Bronchial epithelial cell (primary cell): ENCODE measurements at regions not wholly inside any gene's neighbourhood (a gene's known extent, or its start where the extent isn't known, plus 50 kb on each side); places are given as distances from the start of the nearest gene placed in this dataset.
"Not testable (repeated sequence)": the region's sequence is repeated elsewhere in the genome, so short reads cannot be mapped to it uniquely, and the experiment has no call there.

ENCODE experiments used
- DNase-seq: peaks from one replicate; pipeline ENCODE4 v3.0.0-alpha.2; 2010; ENCODE audit warnings: low read depth
- FAIRE-seq: peaks from 2 replicates; lab custom pipeline; 2011; peaks lifted over from hg19 to GRCh38; lab: Jason Lieb, UNC
- H3K27me3 ChIP-seq: 2 replicates; pipeline ENCODE4 v1.5.1; 2011; ENCODE audit warnings: low read length; ENCODE audit not compliant: control insufficient read depth, insufficient read depth
- H3K36me3 ChIP-seq: 2 replicates; pipeline ENCODE4 v1.5.1; 2011; ENCODE audit warnings: low read length; ENCODE audit not compliant: control insufficient read depth, insufficient read depth
- H3K4me3 ChIP-seq: 2 replicates; pipeline ENCODE4 v1.5.1; 2011; ENCODE audit warnings: mild to moderate bottlenecking, low read depth, low read length, control low read depth
- CTCF ChIP-seq: IDR thresholded peaks from 2 replicates; pipeline ENCODE4 v1.5.1; 2011; ENCODE audit warnings: mild to moderate bottlenecking, moderate library complexity, low read length, control low read depth, inconsistent platforms; ENCODE audit not compliant: insufficient read depth, severe bottlenecking

GRCh38 chr3:11898611-11899325 lies 52.1 kb upstream of the TAMM41 start:
- FAIRE-seq (no peak), DNase-seq (no peak)
- no peak for TF ChIP-seq CTCF
- no peak overlapping the region for H3K4me3 ChIP-seq
- H3K27me3 ChIP-seq: no peaks in the 10 kb centered on the region
- H3K36me3 ChIP-seq: no peaks in the 10 kb centered on the region

- not testable (repeated sequence) for H3K27me3 ChIP-seq, DNase-seq, FAIRE-seq, H3K36me3 ChIP-seq, H3K4me3 ChIP-seq
Measured at GRCh38 chr3:11899389-11899788, 52.7 kb upstream of the TAMM41 start.

- no peak for DNase-seq
- H3K36me3 ChIP-seq: no peaks in the 10 kb centered on the region
- no peak for TF ChIP-seq CTCF
- no peak for FAIRE-seq
- H3K4me3 ChIP-seq: no peak overlapping the region
- H3K27me3 ChIP-seq: no peaks in the 10 kb centered on the region
Measured at GRCh38 chr3:11899826-11900225, 53.1 kb upstream of the TAMM41 start.

- no peak for DNase-seq
- FAIRE-seq: no peak
- Histone ChIP-seq H3K36me3 (no peaks in the 10 kb centered on the region), H3K27me3 (no peaks in the 10 kb centered on the region), H3K4me3 (no peak overlapping the region)
- no peak for TF ChIP-seq CTCF
Measured at GRCh38 chr3:11900824-11901223, 54.1 kb upstream of the TAMM41 start.

GRCh38 chr3:11901286-11901875 lies 54.7 kb upstream of the TAMM41 start:
- FAIRE-seq (no peak), DNase-seq (no peak)
- no peak overlapping the region for H3K4me3 ChIP-seq
- H3K27me3 ChIP-seq: no peaks in the 10 kb centered on the region
- TF ChIP-seq CTCF: no peak
- no peaks in the 10 kb centered on the region for H3K36me3 ChIP-seq

- Histone ChIP-seq H3K4me3 (no peak overlapping the region), H3K36me3 (no peaks in the 10 kb centered on the region), H3K27me3 (no peaks in the 10 kb centered on the region)
- FAIRE-seq (peak; percentile 75), DNase-seq (no peak)
- TF ChIP-seq CTCF: no peak
Measured at GRCh38 chr3:11903047-11903446, 56.4 kb upstream of the TAMM41 start.
